ENCODE measurements at regions not wholly inside any gene's neighbourhood (a gene's known extent, or its start where the extent isn't known, plus 50 kb on each side); places are given as distances from the start of the nearest gene placed in this dataset.

DNA sequence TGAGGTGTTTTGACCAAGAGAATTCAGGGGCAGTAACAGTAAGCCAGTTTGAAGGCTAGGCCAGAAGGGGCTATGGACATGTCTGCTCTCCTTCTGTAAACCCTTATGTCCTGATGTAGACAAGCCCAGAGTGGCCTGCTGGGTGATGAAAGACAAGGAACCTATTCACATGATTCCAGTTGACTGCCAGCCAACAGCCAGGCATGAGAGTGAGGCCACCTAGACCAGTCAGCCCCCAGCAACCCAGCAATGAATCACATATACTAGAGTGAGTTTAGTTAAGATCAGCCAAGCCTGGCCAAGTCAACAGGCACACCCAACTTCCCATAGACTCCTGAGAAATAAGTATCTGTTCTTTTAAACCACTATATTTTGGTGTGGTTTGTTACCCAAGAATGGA, 1889.7 kb upstream of the CELF4 start:
- TF ChIP-seq CTCF (IDR thresholded peaks at IDR 0.05), result no peak
- TF ChIP-seq POLR2A (IDR thresholded peaks at IDR 0.05), result no peak

Data from Peyer's patch (tissue), 4 donors.